Liver (tissue), 8 donors: ENCODE measurements at regions not wholly inside any gene's neighbourhood (a gene's known extent, or its start where the extent isn't known, plus 50 kb on each side); places are given as distances from the start of the nearest gene placed in this dataset.

Experiments used
- DNase-seq: peaks from one replicate; pipeline ENCODE4 v3.0.0-alpha.2; 2017; ENCODE audit warnings: low spot score
- H3K27ac ChIP-seq, 2 donors: one replicate each; pipeline ENCODE4 v1.7.0; 2013; ENCODE audit warnings: inconsistent platforms in 2 of 2, low read length in 2 of 2, control low read depth in 1 of 2, low read depth in 1 of 2, mild to moderate bottlenecking in 1 of 2
- H3K27me3 ChIP-seq, 4 donors: one replicate each; pipeline versions ENCODE4 v1.6.1 to v1.7.0; 2013; ENCODE audit warnings: low read length in 3 of 4, inconsistent platforms in 1 of 4, mild to moderate bottlenecking in 1 of 4, moderate library complexity in 1 of 4; ENCODE audit not compliant: control insufficient read depth in 4 of 4, insufficient read depth in 4 of 4
- H3K36me3 ChIP-seq, 4 donors: one replicate each; pipeline versions ENCODE4 v1.6.1 to v1.7.0; 2013; ENCODE audit warnings: low read length in 3 of 4, mild to moderate bottlenecking in 3 of 4, low read depth in 1 of 4, moderate library complexity in 1 of 4; ENCODE audit not compliant: control insufficient read depth in 4 of 4, insufficient read depth in 3 of 4
- H3K4me1 ChIP-seq, 4 donors: one replicate each; pipeline versions ENCODE4 v1.6.1 to v1.7.0; 2013; ENCODE audit warnings: low read length in 3 of 4, mild to moderate bottlenecking in 3 of 4, moderate library complexity in 1 of 4; ENCODE audit not compliant: control insufficient read depth in 4 of 4, insufficient read depth in 4 of 4
- H3K4me3 ChIP-seq, 3 donors: one replicate each; pipeline versions ENCODE4 v1.6.1 to v1.7.0; 2013; ENCODE audit warnings: low read length in 3 of 3, control low read depth in 1 of 3, low read depth in 1 of 3, mild to moderate bottlenecking in 1 of 3
- H3K9ac ChIP-seq, 2 donors: one replicate each; pipeline ENCODE4 v1.7.0; 2013; ENCODE audit warnings: low read length in 2 of 2, mild to moderate bottlenecking in 2 of 2, moderate library complexity in 2 of 2, control low read depth in 1 of 2, low read depth in 1 of 2
- H3K9me3 ChIP-seq, 4 donors: one replicate each; pipeline versions ENCODE4 v1.6.1 to v1.7.0; 2013; ENCODE audit warnings: low read length in 3 of 4; ENCODE audit not compliant: control insufficient read depth in 4 of 4
- ATF3 ChIP-seq: IDR thresholded peaks from 2 replicates; pipeline ENCODE4 v1.6.1; 2016; ENCODE audit warnings: antibody characterized with exemption
- CTCF ChIP-seq: fragments of 150-350 bp; IDR thresholded peaks from 2 replicates; pipeline ENCODE4 v1.5.1; 2017; ENCODE audit warnings: improper control_type of control experiment, low read depth, low read length; ENCODE audit not compliant: missing input control
- EGR1 ChIP-seq, 2 donors: IDR thresholded peaks; 2 replicates each; pipeline ENCODE4 v1.6.1; 2016 to 2018; ENCODE audit warnings: antibody characterized with exemption in 2 of 2, low read depth in 2 of 2
- FOXA1 ChIP-seq: IDR thresholded peaks from 2 replicates; pipeline ENCODE4 v1.6.1; 2016; ENCODE audit warnings: antibody characterized with exemption
- FOXA2 ChIP-seq: IDR thresholded peaks from 2 replicates; pipeline ENCODE4 v1.6.1; 2016; ENCODE audit warnings: antibody characterized with exemption
- GABPA ChIP-seq, 2 donors: IDR thresholded peaks in 1 of 2; conservative IDR thresholded peaks in 1 of 2; 2 replicates each; pipeline ENCODE4 v1.6.1; 2016; ENCODE audit warnings: antibody characterized with exemption in 2 of 2, mild to moderate bottlenecking in 1 of 2, moderate library complexity in 1 of 2
- HNF4A ChIP-seq, 2 donors: conservative IDR thresholded peaks; 2 replicates each; pipeline ENCODE4 v1.6.1; 2016; ENCODE audit warnings: antibody characterized with exemption in 2 of 2, mild to moderate bottlenecking in 2 of 2
- HNF4G ChIP-seq: IDR thresholded peaks from 2 replicates; pipeline ENCODE4 v1.6.1; 2016; ENCODE audit warnings: antibody characterized with exemption
- JUND ChIP-seq, 2 donors: IDR thresholded peaks; 2 replicates each; pipeline ENCODE4 v1.6.1; 2016; ENCODE audit warnings: antibody characterized with exemption in 2 of 2
- MAX ChIP-seq: IDR thresholded peaks from 2 replicates; pipeline ENCODE4 v1.6.1; 2016; ENCODE audit warnings: antibody characterized with exemption
- NR2F2 ChIP-seq: IDR thresholded peaks from 2 replicates; pipeline ENCODE4 v1.6.1; 2016; ENCODE audit warnings: antibody characterized with exemption
- RAD21 ChIP-seq, 2 donors: IDR thresholded peaks; 2 replicates each; pipeline ENCODE4 v1.6.1; 2016; ENCODE audit warnings: antibody characterized with exemption in 2 of 2, mild to moderate bottlenecking in 2 of 2
- REST ChIP-seq: IDR thresholded peaks from 2 replicates; pipeline ENCODE4 v1.6.1; 2016; ENCODE audit warnings: antibody characterized with exemption, mild to moderate bottlenecking
- RXRA ChIP-seq, 2 donors: IDR thresholded peaks; 2 replicates each; pipeline ENCODE4 v1.6.1; 2017 to 2018; ENCODE audit warnings: antibody characterized with exemption in 2 of 2, mild to moderate bottlenecking in 1 of 2
- SP1 ChIP-seq: IDR thresholded peaks from 2 replicates; pipeline ENCODE4 v1.6.1; 2018; ENCODE audit warnings: antibody characterized with exemption, mild to moderate bottlenecking
- TAF1 ChIP-seq: conservative IDR thresholded peaks from 2 replicates; pipeline ENCODE4 v1.6.1; 2016; ENCODE audit warnings: antibody characterized with exemption, mild to moderate bottlenecking
- YY1 ChIP-seq: IDR thresholded peaks from 2 replicates; pipeline ENCODE4 v1.6.1; 2016; ENCODE audit warnings: antibody characterized with exemption, mild to moderate bottlenecking
- ZBTB33 ChIP-seq: IDR thresholded peaks from 2 replicates; pipeline ENCODE4 v1.6.1; 2016; ENCODE audit warnings: antibody characterized with exemption
- WGBS: extraction: QIAGEN DNeasy Blood & Tissue Kit; methylation state at CpG from one replicate; pipeline ENCODE4 v1.1.7; 2013; 5-methylcytosine and 5-hydroxymethylcytosine counted together
- donor health status: healthy.
- donor health status: healthy.
- donor health status: healthy.
- donor health status: healthy.
- donor health status: healthy.

GRCh38 chr12:40164034-40164433 lies 58.2 kb upstream of the SLC2A13 start:
- no peak for DNase-seq
- Histone ChIP-seq H3K9ac (no peak overlapping the region), H3K4me1 (peaks cover 0 to 1% (median 0%) of the 10 kb centered on the region in 4 donors), H3K36me3 (no peaks in the 10 kb centered on the region), H3K4me3 (no peak overlapping the region), H3K27me3 (no peaks in the 10 kb centered on the region), H3K9me3 (no peaks in the 10 kb centered on the region), H3K27ac (no peak overlapping the region)
- WGBS = 89% methylated on average over 1 of the region's 1 CpG
- no peak for TF ChIP-seq RAD21 (IDR thresholded peaks at IDR 0.05)
- no peak for TF ChIP-seq GABPA (IDR thresholded peaks at IDR 0.05 in 1 of 2, conservative IDR thresholded peaks at IDR 0.05 in 1 of 2)
- TF ChIP-seq YY1 = no peak
- no peak for TF ChIP-seq NR2F2
- TF ChIP-seq ZBTB33 = no peak
- no peak for TF ChIP-seq CTCF
- TF ChIP-seq RXRA (IDR thresholded peaks at IDR 0.05) = no peak
- no peak for TF ChIP-seq HNF4A (conservative IDR thresholded peaks at IDR 0.05)
- no peak for TF ChIP-seq HNF4G
- TF ChIP-seq EGR1 (IDR thresholded peaks at IDR 0.05; ENCODE audit: low read depth in 2 of 2) = no peak
- TF ChIP-seq TAF1 = no peak
- TF ChIP-seq FOXA1 = no peak
- no peak for TF ChIP-seq JUND (IDR thresholded peaks at IDR 0.05)
- TF ChIP-seq ATF3 = no peak
- TF ChIP-seq MAX = no peak
- no peak for TF ChIP-seq SP1
- TF ChIP-seq REST = no peak
- no peak for TF ChIP-seq FOXA2

- no peaks in the 10 kb centered on the region for H3K9me3 ChIP-seq
- no peak overlapping the region for H3K27ac ChIP-seq
- no peak overlapping the region for H3K4me3 ChIP-seq
- DNase-seq = no peak
- peaks cover 0 to 1% (median 0%) of the 10 kb centered on the region in 4 donors for H3K4me1 ChIP-seq
- H3K36me3 ChIP-seq = no peaks in the 10 kb centered on the region
- no peak overlapping the region for H3K9ac ChIP-seq
- WGBS = 95% methylated on average over 1 of the region's 1 CpG
- H3K27me3 ChIP-seq = no peaks in the 10 kb centered on the region
- no peak for TF ChIP-seq FOXA2
- no peak for TF ChIP-seq ZBTB33
- TF ChIP-seq REST = no peak
Observed at GRCh38 chr12:40162033-40162432, 56.2 kb upstream of the SLC2A13 start.
